HEK293T (cell line): ENCODE measurements at regions not wholly inside any gene's neighbourhood (a gene's known extent, or its start where the extent isn't known, plus 50 kb on each side); places are given as distances from the start of the nearest gene placed in this dataset.

Experiments
- ARNT ChIP-seq: fragments of 450-650 bp; IDR thresholded peaks from 2 replicates; pipeline ENCODE4 v1.6.1; 2017; ENCODE audit warnings: mild to moderate bottlenecking
- BHLHE40 ChIP-seq: fragments of 450-650 bp; IDR thresholded peaks from 2 replicates; pipeline ENCODE4 v1.6.1; 2016; ENCODE audit warnings: mild to moderate bottlenecking, moderate library complexity, borderline replicate concordance
- CTBP1 ChIP-seq: fragments of 450-650 bp; IDR thresholded peaks from 2 replicates; pipeline ENCODE4 v1.6.1; 2016; ENCODE audit warnings: borderline replicate concordance
- ELF4 ChIP-seq: fragments of 450-650 bp; IDR thresholded peaks from 2 replicates; pipeline ENCODE4 v1.6.1; 2017; ENCODE audit warnings: antibody characterized with exemption
- FOXA1 ChIP-seq: fragments of 450-650 bp; IDR thresholded peaks from 2 replicates; pipeline ENCODE4 v1.6.1; 2016; ENCODE audit warnings: mild to moderate bottlenecking
- FOXK2 ChIP-seq: fragments of 450-650 bp; IDR thresholded peaks from 2 replicates; pipeline ENCODE4 v1.6.1; 2016; ENCODE audit warnings: mild to moderate bottlenecking
- FOXM1 ChIP-seq: fragments of 450-650 bp; IDR thresholded peaks from 2 replicates; pipeline ENCODE4 v1.6.1; 2017; ENCODE audit warnings: mild to moderate bottlenecking, borderline replicate concordance
- HDGF ChIP-seq: fragments of 450-650 bp; IDR thresholded peaks from 2 replicates; pipeline ENCODE4 v1.6.1; 2017; ENCODE audit warnings: antibody characterized with exemption, borderline replicate concordance
- LEF1 ChIP-seq: fragments of 450-650 bp; IDR thresholded peaks from 2 replicates; pipeline ENCODE4 v1.6.1; 2017; ENCODE audit warnings: mild to moderate bottlenecking, borderline replicate concordance
- SP1 ChIP-seq: fragments of 450-650 bp; IDR thresholded peaks from 2 replicates; pipeline ENCODE4 v1.6.1; 2017
- ZNF384 ChIP-seq: fragments of 450-650 bp; IDR thresholded peaks from 2 replicates; pipeline ENCODE4 v1.6.1; 2016
- TF ChIP-seq, protein P1 (sequence below): fragments of 450-650 bp; IDR thresholded peaks from 2 replicates; pipeline ENCODE4 v1.6.1; 2016

DNA sequence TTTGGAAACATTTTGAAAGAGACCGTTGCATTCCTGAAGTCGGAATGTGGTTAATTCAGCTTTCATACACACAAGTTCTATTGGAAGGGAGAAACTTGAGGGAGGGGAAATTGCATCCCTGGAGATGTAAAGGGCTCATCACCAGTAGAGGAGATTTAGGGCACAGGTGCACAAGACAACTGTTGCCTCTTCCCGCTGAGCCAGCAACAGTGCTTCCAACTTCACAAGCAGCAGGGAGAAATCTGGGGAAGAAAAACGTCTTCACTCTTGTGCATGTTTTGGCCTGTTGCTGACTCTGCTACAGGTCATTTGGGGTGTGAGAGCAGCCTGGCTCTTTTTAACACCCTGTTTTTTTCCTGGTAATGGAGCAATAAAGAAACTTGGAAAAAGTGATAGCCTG, 277.9 kb downstream of the GAS1 start:
- TF ChIP-seq FOXM1 (no peak), HDGF (no peak), FOXK2 (no peak), ARNT (no peak), SP1 (no peak), FOXA1 (no peak), BHLHE40 (no peak), LEF1 (no peak), CTBP1 (no peak), ZNF384 (no peak), ELF4 (no peak)
- TF ChIP-seq, protein P1, sequence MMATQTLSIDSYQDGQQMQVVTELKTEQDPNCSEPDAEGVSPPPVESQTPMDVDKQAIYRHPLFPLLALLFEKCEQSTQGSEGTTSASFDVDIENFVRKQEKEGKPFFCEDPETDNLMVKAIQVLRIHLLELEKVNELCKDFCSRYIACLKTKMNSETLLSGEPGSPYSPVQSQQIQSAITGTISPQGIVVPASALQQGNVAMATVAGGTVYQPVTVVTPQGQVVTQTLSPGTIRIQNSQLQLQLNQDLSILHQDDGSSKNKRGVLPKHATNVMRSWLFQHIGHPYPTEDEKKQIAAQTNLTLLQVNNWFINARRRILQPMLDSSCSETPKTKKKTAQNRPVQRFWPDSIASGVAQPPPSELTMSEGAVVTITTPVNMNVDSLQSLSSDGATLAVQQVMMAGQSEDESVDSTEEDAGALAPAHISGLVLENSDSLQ = no peak
